Motor neuron (in vitro differentiated cells): ENCODE measurements at regions not wholly inside any gene's neighbourhood (a gene's known extent, or its start where the extent isn't known, plus 50 kb on each side); places are given as distances from the start of the nearest gene placed in this dataset.

Source experiments
- ATAC-seq, 8 experiments: fragments of 200-7000 bp; cut with Tn5 transposase; replicated peaks in 6 of 8; 2 replicates each; pipeline ENCODE4 v1.8.0; 2021; ENCODE audit warnings: mild to moderate bottlenecking in 8 of 8, moderate library complexity in 8 of 8
- H3K27ac ChIP-seq, 2 donors: fragments of 250-450 bp; sonication (Bioruptor Pico); 2 replicates each; pipeline ENCODE4 v1.9.0; 2021; ENCODE audit warnings: antibody characterized with exemption in 2 of 2, mild to moderate bottlenecking in 2 of 2, moderate library complexity in 1 of 2
- H3K4me1 ChIP-seq, 2 donors: fragments of 250-450 bp; sonication (Bioruptor Pico); replicated peaks in 1 of 2; 2 replicates each; pipeline ENCODE4 v1.6.1; 2021; ENCODE audit warnings: antibody characterized with exemption in 2 of 2, mild to moderate bottlenecking in 2 of 2, moderate library complexity in 1 of 2
- H3K4me3 ChIP-seq, 5 donors: fragments of 250-450 bp; sonication (Bioruptor Pico); 2 replicates each; pipeline ENCODE4 v1.9.0; 2021; ENCODE audit warnings: antibody characterized with exemption in 5 of 5, mild to moderate bottlenecking in 5 of 5, moderate library complexity in 4 of 5
- WGBS, 10 experiments: fragments of 450-650 bp; shearing (Covaris generic); methylation state at CpG; one replicate each; pipeline ENCODE4 v1.0.0; 2022; 5-methylcytosine and 5-hydroxymethylcytosine counted together
- in situ Hi-C, 9 experiments: fragments of 400-800 bp; cut with MboI; loops; one replicate each; pipeline ENCODE4 v1.15.0; 2021; ENCODE audit warnings: low sequenced_read_pairs in 9 of 9, low pct_unique_long_range_greater_than_20kb in 2 of 9; ENCODE audit not compliant: unreplicated experiment in 9 of 9

DNA sequence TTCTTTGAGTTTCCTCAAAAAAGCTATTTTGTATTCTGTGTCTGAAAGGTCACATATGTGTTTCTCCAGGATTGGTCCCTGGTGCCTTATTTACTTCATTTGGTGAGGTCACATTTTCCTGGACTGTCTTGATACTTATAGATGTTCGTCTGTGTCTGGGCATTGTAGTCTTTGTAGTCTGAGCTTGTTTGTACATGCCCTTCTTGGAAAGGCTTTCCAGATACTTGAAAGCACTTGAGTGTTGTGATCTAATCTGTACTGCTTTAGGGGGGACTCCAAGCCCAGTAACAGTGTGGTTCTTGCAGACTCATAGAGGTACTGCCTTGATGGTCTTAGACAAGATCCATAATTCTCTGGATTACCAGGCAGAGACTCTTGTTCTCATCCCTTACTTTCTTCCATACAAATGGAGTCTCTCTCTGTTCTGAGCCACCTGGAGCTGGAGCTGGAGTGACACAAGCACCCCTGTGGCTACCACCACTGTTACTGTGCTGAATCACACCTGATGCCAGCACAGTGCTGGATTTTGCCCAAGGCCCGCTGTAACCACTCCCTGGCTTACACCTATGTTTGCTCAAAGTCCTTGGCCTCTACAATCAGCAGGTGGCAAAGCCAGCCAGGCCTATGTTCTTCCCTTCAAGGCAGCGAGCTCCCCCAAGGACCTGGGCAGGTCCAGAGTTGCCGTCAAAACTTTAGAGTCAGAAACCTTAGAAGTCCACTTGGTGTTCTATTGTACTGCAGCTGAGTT is 72.3 kb upstream of the EFHC2 start:
- ATAC-seq: no peak
- WGBS, 10 experiments: 66 to 78% (median 68%) methylated on average over 2 to 3 of the region's 4 CpGs; no CpG with 5 or more reads in 7 of the 10 experiments
- no peak overlapping the region for H3K27ac ChIP-seq
- H3K4me1 ChIP-seq: no peaks in the 10 kb centered on the region
- in situ Hi-C loops: no loop called here
- H3K4me3 ChIP-seq: no peak overlapping the region

DNA sequence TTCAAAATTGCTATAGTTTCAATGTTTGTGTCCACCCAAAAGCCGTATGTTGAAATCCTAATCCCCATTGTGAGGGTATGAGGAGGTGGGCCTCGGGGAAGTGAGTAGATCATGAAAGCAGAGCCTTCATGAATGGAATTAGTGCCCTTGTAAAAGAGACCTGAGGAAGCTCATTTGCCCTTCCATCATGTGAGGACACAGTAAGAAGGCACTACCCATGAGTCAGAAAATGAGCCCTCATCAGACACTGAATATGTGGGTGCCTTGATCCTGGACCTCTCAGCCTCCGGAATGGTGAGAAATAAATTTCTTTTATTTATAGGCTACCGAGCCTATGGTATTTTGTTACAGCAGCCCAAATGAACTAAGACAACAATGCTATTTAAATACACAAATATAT is 57.7 kb upstream of the EFHC2 start:
- WGBS, 10 experiments: 29 to 100% (median 38%) methylated on average over 1 to 3 of the region's 4 CpGs; no CpG with 5 or more reads in 7 of the 10 experiments
- in situ Hi-C loops: no loop called here
- no peak overlapping the region for H3K27ac ChIP-seq
- no peaks in the 10 kb centered on the region for H3K4me1 ChIP-seq
- no peak overlapping the region for H3K4me3 ChIP-seq
- no peak for ATAC-seq

DNA sequence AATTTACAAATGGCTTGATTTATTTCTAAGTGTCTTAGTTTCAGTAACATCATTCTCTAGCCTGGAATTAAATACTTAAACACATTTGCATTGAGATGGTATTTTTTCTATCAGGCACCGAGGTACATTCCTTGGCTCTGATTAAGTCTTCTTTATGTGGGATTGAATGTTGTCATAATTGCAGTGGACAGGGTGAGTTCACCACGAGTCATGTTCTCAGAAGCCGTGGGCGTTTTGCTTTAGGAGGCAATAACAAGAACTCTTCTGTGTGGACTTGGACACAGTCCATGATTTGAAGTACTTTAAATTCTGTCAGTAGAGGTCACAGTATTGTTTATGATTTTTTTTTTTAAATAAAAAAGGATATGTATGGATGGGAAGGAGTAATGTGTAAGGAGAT is 57.1 kb upstream of the EFHC2 start:
- ATAC-seq: peak in 7 of 8 experiments; percentile 32 to 99 (median 57)
- WGBS, 10 experiments: 40 to 91% methylated on average over 4 of the region's 4 CpGs; no CpG with 5 or more reads in 8 of the 10 experiments
- Histone ChIP-seq H3K27ac (no peak overlapping the region), H3K4me3 (no peak overlapping the region), H3K4me1 (no peaks in the 10 kb centered on the region)
- in situ Hi-C loops: no loop called here

DNA sequence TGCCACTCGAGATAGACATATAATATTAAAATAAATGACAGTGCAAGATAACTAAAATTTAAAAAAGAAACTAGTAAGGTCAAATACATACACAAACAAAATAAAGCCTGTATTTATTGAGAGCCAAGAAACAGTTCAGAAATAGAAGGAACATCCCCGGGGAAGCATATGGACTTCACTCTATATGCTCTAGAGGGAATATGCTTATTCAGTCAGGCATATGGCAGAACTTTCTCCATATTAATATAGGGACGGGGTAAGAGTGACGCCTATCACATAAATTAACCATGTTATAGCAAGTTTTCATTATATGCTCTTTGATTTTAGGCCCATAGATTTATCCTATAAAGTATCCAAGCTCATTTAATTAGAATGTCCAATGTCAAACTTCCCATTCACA is 56.7 kb upstream of the EFHC2 start:
- in situ Hi-C loops: no loop called here
- WGBS, 10 experiments: 0 to 100% (median 49%) methylated on average over 2 to 4 of the region's 4 CpGs; no CpG with 5 or more reads in 4 of the 10 experiments
- ATAC-seq: peak in 3 of 8 experiments; percentile 18 to 51 (median 43)
- H3K4me3 ChIP-seq: no peak overlapping the region
- no peaks in the 10 kb centered on the region for H3K4me1 ChIP-seq
- H3K27ac ChIP-seq: no peak overlapping the region
